ENCODE measurements at regions not wholly inside any gene's neighbourhood (a gene's known extent, or its start where the extent isn't known, plus 50 kb on each side); places are given as distances from the start of the nearest gene placed in this dataset.
A peak's percentile ranks its signal among the peaks of the same experiment; 100 is the strongest.

GRCh38 chr21:39051588-39051949, 131.7 kb downstream of the PSMG1 start:
- DNase-seq: no peak

- no peak for DNase-seq
Measured at GRCh38 chr21:39050841-39051587, 132.2 kb downstream of the PSMG1 start.

- no peak for DNase-seq
Measured at GRCh38 chr21:39048574-39048973, 134.7 kb downstream of the PSMG1 start.

GRCh38 chr21:39048064-39048463, 135.2 kb downstream of the PSMG1 start:
- no peak for DNase-seq

- DNase-seq: no peak
Measured at GRCh38 chr21:39047046-39047445, 136.2 kb downstream of the PSMG1 start.

- DNase-seq: no peak
Measured at GRCh38 chr21:39046236-39046916, 136.9 kb downstream of the PSMG1 start.

- no peak for DNase-seq
Measured at GRCh38 chr21:39041816-39042215, 141.4 kb downstream of the PSMG1 start.

GRCh38 chr21:39040494-39041110, 142.6 kb downstream of the PSMG1 start:
- DNase-seq: peak; percentile 40

GRCh38 chr21:39037807-39038405, 145.3 kb downstream of the PSMG1 start:
- no peak for DNase-seq

GRCh38 chr21:39036581-39036980, 146.7 kb downstream of the PSMG1 start:
- no peak for DNase-seq

GRCh38 chr21:39034590-39035536, 148.4 kb downstream of the PSMG1 start:
- no peak for DNase-seq

- no peak for DNase-seq
Measured at GRCh38 chr21:39033878-39034589, 149.2 kb downstream of the PSMG1 start.

- no peak for DNase-seq
Measured at GRCh38 chr21:39029900-39030884, 153.1 kb downstream of the PSMG1 start.

- DNase-seq: no peak
Measured at GRCh38 chr21:39029086-39029755, 154.0 kb downstream of the PSMG1 start.

- no peak for DNase-seq
Measured at GRCh38 chr21:39025198-39025597, 158.1 kb downstream of the PSMG1 start.

GRCh38 chr21:39024538-39024937, 158.7 kb downstream of the PSMG1 start:
- no peak for DNase-seq

GRCh38 chr21:39022863-39023693, 160.2 kb downstream of the PSMG1 start:
- DNase-seq: no peak

GRCh38 chr21:39022466-39022862, 160.8 kb downstream of the PSMG1 start:
- DNase-seq: no peak

GRCh38 chr21:39022035-39022434, 161.2 kb downstream of the PSMG1 start:
- no peak for DNase-seq

All from GF-D8 (cell line).